ENCODE measurements at regions not wholly inside any gene's neighbourhood (a gene's known extent, or its start where the extent isn't known, plus 50 kb on each side); places are given as distances from the start of the nearest gene placed in this dataset.

- CTCF ChIA-PET: no interaction called here
- no peak overlapping the region for H3K4me3 ChIP-seq (replicated peaks in 1 of 2; ENCODE audit: low read depth in 1 of 2, low read length in 2 of 2)
- no peaks in the 10 kb centered on the region for H3K79me2 ChIP-seq (ENCODE audit: insufficient read depth, low read length)
- POLR2A ChIA-PET: no interaction called here
- no peaks in the 10 kb centered on the region for H3K36me3 ChIP-seq (ENCODE audit: control insufficient read depth in 1 of 2, insufficient read depth in 2 of 2, low read length in 2 of 2)
- DNase-seq (ENCODE audit: low read depth, low spot score) (no peak), ATAC-seq (no peak)
- H3K27me3 ChIP-seq (ENCODE audit: insufficient read depth, low read length): no peaks in the 10 kb centered on the region
- H3K4me1 ChIP-seq (ENCODE audit: control insufficient read depth in 1 of 2, insufficient read depth in 2 of 2, low read length in 2 of 2): no peaks in the 10 kb centered on the region
- no peaks in the 10 kb centered on the region for H4K20me1 ChIP-seq (ENCODE audit: insufficient read depth)
- no peak for TF ChIP-seq RAD21 (IDR thresholded peaks at IDR 0.05; ENCODE audit: low read depth)
- TF ChIP-seq TCF7L2 (IDR thresholded peaks at IDR 0.05; ENCODE audit: borderline replicate concordance, extremely low read depth, insufficient read depth, insufficient read length): no peak
- no peak for TF ChIP-seq EZH2 (IDR thresholded peaks at IDR 0.05)
- no peak for TF ChIP-seq JUND (IDR thresholded peaks at IDR 0.05)
- TF ChIP-seq FOSL1 (IDR thresholded peaks at IDR 0.05; ENCODE audit: low read depth): no peak
- no peak for TF ChIP-seq ZNF274 (IDR thresholded peaks at IDR 0.05; ENCODE audit: low read depth, low read length)
- TF ChIP-seq EGR1 (IDR thresholded peaks at IDR 0.05; ENCODE audit: low read depth): no peak
- TF ChIP-seq CEBPB (IDR thresholded peaks at IDR 0.05; ENCODE audit: low read depth): no peak
- TF ChIP-seq CTCF (IDR thresholded peaks at IDR 0.05 in 2 of 3, conservative IDR thresholded peaks at IDR 0.05 in 1 of 3; ENCODE audit: borderline replicate concordance in 1 of 3, insufficient read depth in 1 of 3, low read depth in 2 of 3, low read length in 2 of 3): no peak
- TF ChIP-seq CBX3 (IDR thresholded peaks at IDR 0.05; ENCODE audit: low read depth): no peak
- TF ChIP-seq ATF3 (IDR thresholded peaks at IDR 0.05): no peak
- no peak for TF ChIP-seq EZH2phosphoT487 (IDR thresholded peaks at IDR 0.05; ENCODE audit: borderline replicate concordance)
- TF ChIP-seq ZBTB33 (IDR thresholded peaks at IDR 0.05; ENCODE audit: extremely low read depth, insufficient replicate concordance, low read length): no peak
- H3K27ac ChIP-seq (ENCODE audit: low read depth, low read length): no peak overlapping the region
- H3K9me3 ChIP-seq (ENCODE audit: control insufficient read depth in 1 of 2, insufficient read depth in 1 of 2, low read depth in 1 of 2, low read length in 2 of 2): no peaks in the 10 kb centered on the region
- intact Hi-C loops (cut with micrococcal nuclease): no loop called here
- no peak overlapping the region for H3K9ac ChIP-seq (ENCODE audit: low read length)
- BruUV-seq (replicated peaks): no TSS peak
- H3K9me2 ChIP-seq (ENCODE audit: insufficient read depth): no peaks in the 10 kb centered on the region
- RAD21 ChIA-PET (ENCODE audit: low non-redundant PET in 1 of 2, low total read pairs in 2 of 2, uncharacterized antibody in 2 of 2, unreplicated experiment in 2 of 2): no interaction called here
- no peak overlapping the region for H2AFZ ChIP-seq (ENCODE audit: low read depth, low read length, poor library complexity, severe bottlenecking)
- H3K4me2 ChIP-seq (ENCODE audit: low read length): no peak overlapping the region
Observed at GRCh38 chr4:107442538-107443111, 277.4 kb downstream of the PAPSS1 start.
